GM12873 (cell line): ENCODE measurements at regions not wholly inside any gene's neighbourhood (a gene's known extent, or its start where the extent isn't known, plus 50 kb on each side); places are given as distances from the start of the nearest gene placed in this dataset.

Experiments
- CTCF ChIP-seq: IDR thresholded peaks from 2 replicates; pipeline ENCODE4 v1.5.1; 2012; ENCODE audit warnings: low read depth, mild to moderate bottlenecking, moderate library complexity, low read length, control low read depth; ENCODE audit not compliant: insufficient read depth; ENCODE audit errors: missing control alignments

DNA sequence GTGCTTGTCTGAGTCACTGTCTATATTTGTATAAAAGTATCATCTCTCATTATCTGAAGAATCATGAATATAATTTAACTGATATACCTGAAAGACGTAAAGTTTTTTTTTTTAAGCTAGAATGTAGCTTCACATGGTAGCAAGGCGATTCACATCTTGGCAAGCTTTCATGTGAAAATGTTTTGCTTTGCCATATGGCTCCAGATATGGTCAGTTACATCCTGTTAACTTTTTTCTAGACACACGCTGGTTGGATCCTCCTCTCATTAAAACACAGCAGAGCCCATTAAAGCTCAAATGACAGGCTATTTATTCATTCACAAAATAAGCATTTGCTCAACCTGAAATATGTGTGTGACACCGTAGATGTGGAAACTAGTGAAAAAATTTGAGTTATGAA lies 412.8 kb downstream of the KIF2B start:
- TF ChIP-seq CTCF: no peak

DNA sequence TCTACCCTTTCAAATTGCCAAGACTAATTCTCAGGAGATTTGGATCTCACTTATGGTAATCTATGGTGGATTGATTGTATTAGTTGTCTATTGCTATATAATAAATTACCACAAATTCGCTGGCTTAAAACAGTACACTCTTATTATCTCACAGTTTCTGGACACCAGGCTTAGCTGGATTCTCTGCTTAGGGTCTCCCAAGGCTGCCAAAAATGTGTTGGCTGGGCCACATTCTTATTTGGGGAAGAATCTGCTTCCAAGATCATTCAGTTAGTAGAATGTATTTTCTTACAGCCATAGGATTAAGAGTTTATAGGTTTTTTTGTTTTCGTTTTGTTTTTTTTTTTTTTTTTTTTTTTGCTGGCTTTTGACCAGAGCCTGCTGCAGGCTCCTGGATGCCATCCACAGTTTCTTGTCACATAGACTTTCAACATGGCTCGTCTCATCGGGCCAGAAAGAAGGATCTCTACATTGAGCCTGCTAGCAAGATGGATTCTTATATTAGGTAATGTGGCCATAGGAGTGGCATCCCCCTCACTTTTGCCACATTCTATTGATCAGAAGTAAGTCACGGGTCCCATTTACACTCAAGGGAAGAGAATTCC lies 415.3 kb downstream of the KIF2B start:
- TF ChIP-seq CTCF: no peak

GRCh38 chr17:54239291-54239690 lies 416.6 kb downstream of the KIF2B start:
- no peak for TF ChIP-seq CTCF

DNA sequence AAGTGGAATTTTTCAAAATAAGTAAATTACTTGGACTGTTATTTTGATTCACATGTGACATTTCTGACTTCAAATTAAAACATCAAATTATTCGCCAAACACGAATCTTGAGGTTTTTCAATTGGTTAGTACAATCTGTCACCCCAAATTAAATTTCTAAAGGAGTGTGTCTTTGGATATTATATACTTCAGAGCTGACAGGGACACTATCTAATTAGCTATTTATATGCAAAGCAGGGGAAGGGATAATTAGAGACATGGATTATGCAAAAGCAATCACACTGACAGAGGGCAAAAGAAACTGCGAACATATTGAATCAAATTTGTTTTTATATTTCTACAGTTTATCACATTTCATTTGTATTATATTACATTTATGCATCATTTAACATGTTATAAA lies 433.0 kb downstream of the KIF2B start:
- no peak for TF ChIP-seq CTCF

DNA sequence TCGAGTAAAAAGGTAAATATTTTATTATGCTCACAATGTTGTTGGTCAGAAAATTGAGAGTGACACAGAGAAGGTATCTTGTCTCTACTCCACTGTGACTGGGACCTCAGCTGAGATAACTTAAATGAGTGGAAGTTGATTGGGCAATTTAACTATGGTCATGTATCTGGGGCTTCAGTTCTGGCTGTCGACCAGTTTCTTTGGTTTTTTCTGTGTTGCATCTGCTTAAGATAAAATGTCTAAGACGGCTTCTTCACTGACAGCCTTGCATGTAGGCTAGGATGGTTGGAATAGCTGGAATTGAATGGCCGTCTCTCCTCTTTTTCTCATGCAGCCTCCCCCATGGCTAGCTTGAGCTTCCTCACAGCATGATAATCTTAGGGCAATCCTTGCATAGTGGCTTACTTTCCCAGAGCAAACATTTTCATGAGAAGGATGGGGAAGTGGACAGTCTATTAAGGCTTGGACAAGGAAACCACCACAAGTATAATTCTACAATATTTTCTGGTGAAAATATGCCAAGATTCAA lies 433.7 kb downstream of the KIF2B start:
- no peak for TF ChIP-seq CTCF

DNA sequence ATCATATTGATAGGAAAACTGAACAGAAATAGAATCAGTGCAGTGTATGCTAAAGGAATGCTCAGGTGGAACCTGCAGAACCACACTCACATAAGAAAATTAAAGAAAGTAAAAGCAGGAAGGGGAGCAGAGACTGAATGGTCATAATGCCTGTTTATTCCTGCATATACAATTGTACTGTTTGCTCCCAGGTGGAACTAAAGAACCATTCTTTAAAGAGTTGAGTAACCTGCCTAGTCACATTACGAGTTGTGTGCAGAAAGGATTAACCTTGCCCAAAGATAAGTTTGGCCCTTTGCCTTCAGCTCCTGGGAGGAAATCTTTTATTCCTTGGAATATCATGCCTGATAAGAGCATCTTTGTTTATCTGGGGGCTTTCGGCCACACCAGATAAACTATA lies 434.7 kb downstream of the KIF2B start:
- no peak for TF ChIP-seq CTCF

- no peak for TF ChIP-seq CTCF
These were observed 436.7 kb downstream of the KIF2B start for GRCh38 chr17:54259476-54259875.
